ENCODE measurements at regions not wholly inside any gene's neighbourhood (a gene's known extent, or its start where the extent isn't known, plus 50 kb on each side); places are given as distances from the start of the nearest gene placed in this dataset.
"Not testable (repeated sequence)": the region's sequence is repeated elsewhere in the genome, so short reads cannot be mapped to it uniquely, and the experiment has no call there.

DNA sequence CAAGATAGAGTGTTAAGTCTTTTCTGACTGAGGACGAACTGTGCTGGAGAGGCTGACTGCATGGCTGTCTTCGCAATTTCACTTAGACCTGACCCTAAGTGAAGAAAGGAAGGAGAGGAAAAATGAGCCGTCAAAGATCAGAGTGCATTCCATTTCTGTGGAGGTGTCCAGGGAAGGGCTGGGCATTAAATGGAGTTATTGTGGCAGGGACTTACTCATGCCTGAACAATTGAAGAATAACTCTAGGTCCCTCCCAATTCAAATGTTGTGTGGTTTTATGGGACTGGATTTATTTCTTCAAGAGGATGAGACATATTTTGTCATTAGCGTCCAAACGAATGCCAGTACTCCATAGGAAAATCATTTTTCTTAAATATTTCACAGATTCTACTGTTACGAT lies 187.3 kb upstream of the CFAP20DC start:
- Histone ChIP-seq H3K4me3 (ENCODE audit: low read depth, low read length) (no peak overlapping the region), H3K4me1 (ENCODE audit: control insufficient read depth, insufficient read depth, low read length) (no peaks in the 10 kb centered on the region), H3K9ac (ENCODE audit: low read depth, low read length) (no peak overlapping the region), H3K36me3 (ENCODE audit: control insufficient read depth, insufficient read depth, low read length) (no peaks in the 10 kb centered on the region), H3K9me3 (ENCODE audit: control insufficient read depth, insufficient read depth, low read length) (no peaks in the 10 kb centered on the region), H3K27me3 (ENCODE audit: control insufficient read depth, insufficient read depth, low read length) (no peaks in the 10 kb centered on the region)

- H3K4me3 ChIP-seq (ENCODE audit: low read depth, low read length), result no peak overlapping the region
Measured at GRCh38 chr3:59235634-59236012, 185.8 kb upstream of the CFAP20DC start.

GRCh38 chr3:59234884-59235633 lies 185.2 kb upstream of the CFAP20DC start:
- Histone ChIP-seq H3K4me3 (ENCODE audit: low read depth, low read length) (no peak overlapping the region), H3K9me3 (ENCODE audit: control insufficient read depth, insufficient read depth, low read length) (peaks cover 2% of the 10 kb centered on the region), H3K9ac (ENCODE audit: low read depth, low read length) (no peak overlapping the region), H3K36me3 (ENCODE audit: control insufficient read depth, insufficient read depth, low read length) (no peaks in the 10 kb centered on the region), H3K27me3 (ENCODE audit: control insufficient read depth, insufficient read depth, low read length) (no peaks in the 10 kb centered on the region), H3K4me1 (ENCODE audit: control insufficient read depth, insufficient read depth, low read length) (no peaks in the 10 kb centered on the region)

More at GRCh38 chr3:59235634-59236012, 185.8 kb upstream of the CFAP20DC start:
- no peak overlapping the region for H3K9ac ChIP-seq (ENCODE audit: low read depth, low read length)
- H3K27me3 ChIP-seq (ENCODE audit: control insufficient read depth, insufficient read depth, low read length), result no peaks in the 10 kb centered on the region
- no peaks in the 10 kb centered on the region for H3K36me3 ChIP-seq (ENCODE audit: control insufficient read depth, insufficient read depth, low read length)
- H3K9me3 ChIP-seq (ENCODE audit: control insufficient read depth, insufficient read depth, low read length), result no peaks in the 10 kb centered on the region
- H3K4me1 ChIP-seq (ENCODE audit: control insufficient read depth, insufficient read depth, low read length), result no peaks in the 10 kb centered on the region

DNA sequence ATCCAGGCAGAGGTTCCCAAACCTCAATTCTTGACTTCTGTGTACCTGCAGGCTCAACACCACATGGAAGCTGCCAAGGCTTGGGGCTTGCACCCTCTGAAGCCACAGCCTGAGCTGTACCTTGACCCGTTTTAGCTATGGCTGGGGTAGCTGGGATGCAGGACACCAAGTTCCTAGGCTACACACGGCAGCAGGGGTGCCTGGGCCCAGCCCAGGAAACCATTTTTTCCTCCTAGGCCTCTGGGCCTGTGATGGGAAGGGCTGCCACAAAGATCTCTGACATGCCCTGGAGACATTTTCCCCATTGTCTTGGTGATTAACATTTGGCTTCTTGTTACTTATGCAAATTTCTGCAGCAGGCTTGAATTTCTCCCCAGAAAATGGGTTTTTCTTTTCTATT lies 180.6 kb upstream of the CFAP20DC start:
- H3K27me3 ChIP-seq (ENCODE audit: control insufficient read depth, insufficient read depth, low read length); H3K4me3 ChIP-seq (ENCODE audit: low read depth, low read length); H3K4me1 ChIP-seq (ENCODE audit: control insufficient read depth, insufficient read depth, low read length); H3K9ac ChIP-seq (ENCODE audit: low read depth, low read length); H3K36me3 ChIP-seq (ENCODE audit: control insufficient read depth, insufficient read depth, low read length); H3K9me3 ChIP-seq (ENCODE audit: control insufficient read depth, insufficient read depth, low read length): not testable (repeated sequence)

- Histone ChIP-seq H3K9ac (ENCODE audit: low read depth, low read length) (no peak overlapping the region), H3K4me3 (ENCODE audit: low read depth, low read length) (no peak overlapping the region), H3K27me3 (ENCODE audit: control insufficient read depth, insufficient read depth, low read length) (no peaks in the 10 kb centered on the region), H3K36me3 (ENCODE audit: control insufficient read depth, insufficient read depth, low read length) (no peaks in the 10 kb centered on the region), H3K4me1 (ENCODE audit: control insufficient read depth, insufficient read depth, low read length) (no peaks in the 10 kb centered on the region), H3K9me3 (ENCODE audit: control insufficient read depth, insufficient read depth, low read length) (no peaks in the 10 kb centered on the region)
Measured at GRCh38 chr3:59213860-59214259, 164.0 kb upstream of the CFAP20DC start.

- H3K4me3 ChIP-seq (ENCODE audit: low read depth, low read length), result no peak overlapping the region
- H3K27me3 ChIP-seq (ENCODE audit: control insufficient read depth, insufficient read depth, low read length), result no peaks in the 10 kb centered on the region
- H3K9ac ChIP-seq (ENCODE audit: low read depth, low read length), result no peak overlapping the region
- no peaks in the 10 kb centered on the region for H3K4me1 ChIP-seq (ENCODE audit: control insufficient read depth, insufficient read depth, low read length)
- no peaks in the 10 kb centered on the region for H3K9me3 ChIP-seq (ENCODE audit: control insufficient read depth, insufficient read depth, low read length)
- no peaks in the 10 kb centered on the region for H3K36me3 ChIP-seq (ENCODE audit: control insufficient read depth, insufficient read depth, low read length)
Measured at GRCh38 chr3:59212128-59212779, 162.4 kb upstream of the CFAP20DC start.

- Histone ChIP-seq H3K9me3 (ENCODE audit: control insufficient read depth, insufficient read depth, low read length) (no peaks in the 10 kb centered on the region), H3K9ac (ENCODE audit: low read depth, low read length) (no peak overlapping the region), H3K27me3 (ENCODE audit: control insufficient read depth, insufficient read depth, low read length) (no peaks in the 10 kb centered on the region), H3K4me1 (ENCODE audit: control insufficient read depth, insufficient read depth, low read length) (no peaks in the 10 kb centered on the region), H3K36me3 (ENCODE audit: control insufficient read depth, insufficient read depth, low read length) (no peaks in the 10 kb centered on the region), H3K4me3 (ENCODE audit: low read depth, low read length) (no peak overlapping the region)
Measured at GRCh38 chr3:59210260-59210659, 160.4 kb upstream of the CFAP20DC start.

DNA sequence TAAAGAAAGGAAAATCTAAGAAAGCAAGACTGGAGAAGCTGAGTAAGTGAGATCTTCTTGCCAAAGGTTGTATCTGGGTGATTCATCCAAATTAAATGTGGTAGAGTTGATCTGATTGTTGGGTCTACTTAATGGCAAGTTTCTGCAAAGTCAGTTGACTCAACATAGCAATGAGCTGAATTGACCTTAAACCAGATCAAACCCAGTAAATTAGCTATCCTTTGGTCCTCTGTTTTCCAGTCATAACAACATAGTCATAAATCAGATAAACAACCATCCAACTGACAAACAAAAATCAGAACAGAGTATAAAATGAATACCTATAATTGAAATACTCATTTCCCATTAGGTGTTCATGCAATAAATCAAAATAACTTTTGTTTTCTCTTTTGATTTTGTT lies 142.6 kb upstream of the CFAP20DC start:
- H3K9me3 ChIP-seq (ENCODE audit: control insufficient read depth, insufficient read depth, low read length), result no peaks in the 10 kb centered on the region
- peaks cover 2% of the 10 kb centered on the region for H3K4me1 ChIP-seq (ENCODE audit: control insufficient read depth, insufficient read depth, low read length)
- H3K36me3 ChIP-seq (ENCODE audit: control insufficient read depth, insufficient read depth, low read length), result no peaks in the 10 kb centered on the region
- no peak overlapping the region for H3K9ac ChIP-seq (ENCODE audit: low read depth, low read length)
- no peaks in the 10 kb centered on the region for H3K27me3 ChIP-seq (ENCODE audit: control insufficient read depth, insufficient read depth, low read length)
- no peak overlapping the region for H3K4me3 ChIP-seq (ENCODE audit: low read depth, low read length)

DNA sequence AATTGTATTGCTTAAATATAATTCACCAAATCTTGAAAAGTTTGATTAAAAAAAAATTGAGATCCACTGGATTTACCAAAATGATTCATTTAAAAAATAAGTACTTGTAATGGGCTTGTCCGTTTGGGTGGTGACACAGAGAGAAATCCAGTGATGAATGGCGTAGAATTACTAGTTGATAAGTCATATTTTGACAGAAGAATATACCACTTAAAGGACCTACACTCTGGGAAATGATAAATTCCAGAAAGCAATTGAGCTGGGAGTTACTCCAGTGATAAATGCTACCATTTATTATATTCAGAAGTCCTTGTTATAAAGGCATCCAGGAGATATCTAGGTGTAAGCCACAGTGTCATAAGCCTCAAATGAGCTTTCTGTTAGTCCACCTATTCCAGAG lies 141.8 kb upstream of the CFAP20DC start:
- Histone ChIP-seq H3K9me3 (ENCODE audit: control insufficient read depth, insufficient read depth, low read length) (no peaks in the 10 kb centered on the region), H3K27me3 (ENCODE audit: control insufficient read depth, insufficient read depth, low read length) (no peaks in the 10 kb centered on the region), H3K4me3 (ENCODE audit: low read depth, low read length) (no peak overlapping the region), H3K4me1 (ENCODE audit: control insufficient read depth, insufficient read depth, low read length) (peaks cover 2% of the 10 kb centered on the region), H3K36me3 (ENCODE audit: control insufficient read depth, insufficient read depth, low read length) (no peaks in the 10 kb centered on the region), H3K9ac (ENCODE audit: low read depth, low read length) (no peak overlapping the region)

- Histone ChIP-seq H3K4me3 (ENCODE audit: low read depth, low read length) (no peak overlapping the region), H3K27me3 (ENCODE audit: control insufficient read depth, insufficient read depth, low read length) (no peaks in the 10 kb centered on the region), H3K9me3 (ENCODE audit: control insufficient read depth, insufficient read depth, low read length) (no peaks in the 10 kb centered on the region), H3K9ac (ENCODE audit: low read depth, low read length) (no peak overlapping the region), H3K36me3 (ENCODE audit: control insufficient read depth, insufficient read depth, low read length) (no peaks in the 10 kb centered on the region), H3K4me1 (ENCODE audit: control insufficient read depth, insufficient read depth, low read length) (peaks cover 2% of the 10 kb centered on the region)
Measured at GRCh38 chr3:59189939-59190338, 140.1 kb upstream of the CFAP20DC start.

DNA sequence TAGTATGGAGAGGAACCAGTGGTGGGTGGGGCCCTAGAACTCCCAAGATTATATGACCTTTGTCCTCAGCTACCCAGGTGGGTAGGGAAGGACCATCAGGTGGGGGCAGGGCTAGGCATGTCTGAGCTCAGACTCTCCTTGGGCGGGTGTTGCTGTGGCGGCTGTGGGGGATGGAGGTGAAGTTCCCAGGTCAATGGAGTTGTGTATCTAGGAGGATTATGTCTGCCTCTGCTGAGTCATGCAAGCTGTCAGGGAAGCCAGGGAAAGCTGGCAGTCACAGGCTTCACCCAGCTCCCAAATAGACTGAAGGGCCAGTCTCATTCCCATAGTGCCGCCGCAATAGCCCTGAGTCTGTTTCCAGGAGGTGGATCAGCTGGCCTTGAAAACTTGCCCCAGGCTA lies 139.7 kb upstream of the CFAP20DC start:
- no peaks in the 10 kb centered on the region for H3K27me3 ChIP-seq (ENCODE audit: control insufficient read depth, insufficient read depth, low read length)
- H3K9me3 ChIP-seq (ENCODE audit: control insufficient read depth, insufficient read depth, low read length), result no peaks in the 10 kb centered on the region
- peaks cover 2% of the 10 kb centered on the region for H3K4me1 ChIP-seq (ENCODE audit: control insufficient read depth, insufficient read depth, low read length)
- H3K36me3 ChIP-seq (ENCODE audit: control insufficient read depth, insufficient read depth, low read length), result no peaks in the 10 kb centered on the region
- no peak overlapping the region for H3K9ac ChIP-seq (ENCODE audit: low read depth, low read length)
- H3K4me3 ChIP-seq (ENCODE audit: low read depth, low read length), result no peak overlapping the region

DNA sequence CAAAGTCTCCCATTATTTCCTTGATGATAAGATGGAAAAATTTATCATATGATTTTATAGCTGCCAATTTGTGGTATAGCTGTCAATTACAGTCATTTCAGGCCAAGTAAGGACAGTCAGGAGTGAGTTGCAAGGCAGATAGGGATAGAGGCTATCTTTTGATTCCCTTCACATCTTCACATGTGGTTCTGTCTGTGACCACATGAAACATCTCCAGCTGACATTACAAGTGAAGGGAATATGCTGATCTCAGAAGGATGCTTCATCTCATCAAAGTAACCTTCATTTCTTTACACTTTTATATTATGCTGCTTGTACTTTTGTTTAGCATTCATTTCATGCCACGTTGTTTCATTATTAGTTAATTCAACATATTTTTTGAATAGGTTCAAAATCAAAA lies 136.9 kb upstream of the CFAP20DC start:
- H3K4me1 ChIP-seq (ENCODE audit: control insufficient read depth, insufficient read depth, low read length), result peaks cover 2% of the 10 kb centered on the region

More for the DNA sequence above, 136.9 kb upstream of the CFAP20DC start:
- H3K4me3 ChIP-seq (ENCODE audit: low read depth, low read length), result no peak overlapping the region
- H3K9me3 ChIP-seq (ENCODE audit: control insufficient read depth, insufficient read depth, low read length), result no peaks in the 10 kb centered on the region
- H3K36me3 ChIP-seq (ENCODE audit: control insufficient read depth, insufficient read depth, low read length), result no peaks in the 10 kb centered on the region
- no peak overlapping the region for H3K9ac ChIP-seq (ENCODE audit: low read depth, low read length)
- H3K27me3 ChIP-seq (ENCODE audit: control insufficient read depth, insufficient read depth, low read length), result no peaks in the 10 kb centered on the region

Data from iPS-15b (cell line).